ENCODE measurements at regions not wholly inside any gene's neighbourhood (a gene's known extent, or its start where the extent isn't known, plus 50 kb on each side); places are given as distances from the start of the nearest gene placed in this dataset.

GRCh38 chr11:80502511-80502910 is 1061.7 kb upstream of the TENM4 start:
- no peak for TF ChIP-seq TAF1 (conservative IDR thresholded peaks at IDR 0.05)
- no peak for TF ChIP-seq CTCF (IDR thresholded peaks at IDR 0.05; ENCODE audit: low read depth, low read length, missing input control)
- no peak for TF ChIP-seq MAX (IDR thresholded peaks at IDR 0.05)
- TF ChIP-seq EGR1 (IDR thresholded peaks at IDR 0.05; ENCODE audit: low read depth in 2 of 2): no peak
- no peak for TF ChIP-seq GABPA (IDR thresholded peaks at IDR 0.05 in 1 of 2, conservative IDR thresholded peaks at IDR 0.05 in 1 of 2)
- TF ChIP-seq REST (IDR thresholded peaks at IDR 0.05): no peak
- no peak for TF ChIP-seq FOXA2 (IDR thresholded peaks at IDR 0.05)
- TF ChIP-seq, protein P1, sequence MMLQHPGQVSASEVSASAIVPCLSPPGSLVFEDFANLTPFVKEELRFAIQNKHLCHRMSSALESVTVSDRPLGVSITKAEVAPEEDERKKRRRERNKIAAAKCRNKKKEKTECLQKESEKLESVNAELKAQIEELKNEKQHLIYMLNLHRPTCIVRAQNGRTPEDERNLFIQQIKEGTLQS (IDR thresholded peaks at IDR 0.05): no peak
- TF ChIP-seq SP1 (IDR thresholded peaks at IDR 0.05): no peak
- TF ChIP-seq FOXA1 (IDR thresholded peaks at IDR 0.05): no peak
- no peak for TF ChIP-seq ZBTB33 (IDR thresholded peaks at IDR 0.05)
- TF ChIP-seq HNF4A (conservative IDR thresholded peaks at IDR 0.05): no peak
- no peak for TF ChIP-seq RXRA (IDR thresholded peaks at IDR 0.05)
- TF ChIP-seq JUND (IDR thresholded peaks at IDR 0.05): no peak

Measured in liver (tissue), 3 donors.